ENCODE measurements at regions not wholly inside any gene's neighbourhood (a gene's known extent, or its start where the extent isn't known, plus 50 kb on each side); places are given as distances from the start of the nearest gene placed in this dataset.

GRCh38 chr12:92650228-92650822 is 52.5 kb upstream of the PLEKHG7 start:
- TF ChIP-seq CTCF (IDR thresholded peaks at IDR 0.05) = peak; percentile 39
- no peak for DNase-seq
- H3K4me1 Mint-ChIP-seq (ENCODE audit: low read depth) = peaks cover 19% of the 10 kb centered on the region
- peak overlapping the region; percentile 55; the same call in 1 of the 2 replicates for H3K4me3 Mint-ChIP-seq
- no peaks in the 10 kb centered on the region for H3K36me3 Mint-ChIP-seq (ENCODE audit: low read depth)
- peaks cover 5% of the 10 kb centered on the region; the same call in 1 of the 2 replicates for H3K27me3 Mint-ChIP-seq (ENCODE audit: insufficient read depth)
- H3K9me3 Mint-ChIP-seq = no peaks in the 10 kb centered on the region
- no peak overlapping the region for H3K27ac Mint-ChIP-seq

- DNase-seq = peak; percentile 79
- TF ChIP-seq CTCF (IDR thresholded peaks at IDR 0.05) = peak; percentile 88
- Mint-ChIP-seq H3K9me3 (no peaks in the 10 kb centered on the region), H3K36me3 (ENCODE audit: low read depth) (no peaks in the 10 kb centered on the region), H3K27ac (no peak overlapping the region), H3K4me3 (peak overlapping the region; percentile 55; the same call in 1 of the 2 replicates), H3K4me1 (ENCODE audit: low read depth) (peaks cover 19% of the 10 kb centered on the region), H3K27me3 (ENCODE audit: insufficient read depth) (peaks cover 5% of the 10 kb centered on the region; the same call in 1 of the 2 replicates)
Measured at GRCh38 chr12:92649511-92650227, 53.1 kb upstream of the PLEKHG7 start.

- H3K9me3 Mint-ChIP-seq = no peaks in the 10 kb centered on the region
- H3K27ac Mint-ChIP-seq = no peak overlapping the region
- H3K4me3 Mint-ChIP-seq = no peak overlapping the region
- H3K4me1 Mint-ChIP-seq (ENCODE audit: low read depth) = peaks cover 19% of the 10 kb centered on the region
- no peaks in the 10 kb centered on the region for H3K27me3 Mint-ChIP-seq (ENCODE audit: insufficient read depth)
- DNase-seq = no peak
- no peaks in the 10 kb centered on the region for H3K36me3 Mint-ChIP-seq (ENCODE audit: low read depth)
- no peak for TF ChIP-seq CTCF (IDR thresholded peaks at IDR 0.05)
Measured at GRCh38 chr12:92648242-92649031, 54.4 kb upstream of the PLEKHG7 start.

GRCh38 chr12:92641291-92641690 is 61.5 kb upstream of the PLEKHG7 start:
- Mint-ChIP-seq H3K4me3 (no peak overlapping the region), H3K36me3 (ENCODE audit: low read depth) (no peaks in the 10 kb centered on the region), H3K4me1 (ENCODE audit: low read depth) (no peaks in the 10 kb centered on the region), H3K27ac (no peak overlapping the region), H3K27me3 (ENCODE audit: insufficient read depth) (no peaks in the 10 kb centered on the region), H3K9me3 (no peaks in the 10 kb centered on the region)
- no peak for TF ChIP-seq CTCF (IDR thresholded peaks at IDR 0.05)
- no peak for DNase-seq

- Mint-ChIP-seq H3K36me3 (ENCODE audit: low read depth) (no peaks in the 10 kb centered on the region), H3K27me3 (ENCODE audit: insufficient read depth) (no peaks in the 10 kb centered on the region), H3K4me1 (ENCODE audit: low read depth) (no peaks in the 10 kb centered on the region), H3K27ac (no peak overlapping the region), H3K9me3 (no peaks in the 10 kb centered on the region), H3K4me3 (no peak overlapping the region)
- DNase-seq = no peak
- no peak for TF ChIP-seq CTCF (IDR thresholded peaks at IDR 0.05)
Measured at GRCh38 chr12:92640691-92641090, 62.1 kb upstream of the PLEKHG7 start.

Measured in HFFc6 (cell line).